ENCODE measurements at regions not wholly inside any gene's neighbourhood (a gene's known extent, or its start where the extent isn't known, plus 50 kb on each side); places are given as distances from the start of the nearest gene placed in this dataset.

GRCh38 chrX:13152518-13153185, 108.2 kb upstream of the FAM9C start:
- TF ChIP-seq, protein P1, sequence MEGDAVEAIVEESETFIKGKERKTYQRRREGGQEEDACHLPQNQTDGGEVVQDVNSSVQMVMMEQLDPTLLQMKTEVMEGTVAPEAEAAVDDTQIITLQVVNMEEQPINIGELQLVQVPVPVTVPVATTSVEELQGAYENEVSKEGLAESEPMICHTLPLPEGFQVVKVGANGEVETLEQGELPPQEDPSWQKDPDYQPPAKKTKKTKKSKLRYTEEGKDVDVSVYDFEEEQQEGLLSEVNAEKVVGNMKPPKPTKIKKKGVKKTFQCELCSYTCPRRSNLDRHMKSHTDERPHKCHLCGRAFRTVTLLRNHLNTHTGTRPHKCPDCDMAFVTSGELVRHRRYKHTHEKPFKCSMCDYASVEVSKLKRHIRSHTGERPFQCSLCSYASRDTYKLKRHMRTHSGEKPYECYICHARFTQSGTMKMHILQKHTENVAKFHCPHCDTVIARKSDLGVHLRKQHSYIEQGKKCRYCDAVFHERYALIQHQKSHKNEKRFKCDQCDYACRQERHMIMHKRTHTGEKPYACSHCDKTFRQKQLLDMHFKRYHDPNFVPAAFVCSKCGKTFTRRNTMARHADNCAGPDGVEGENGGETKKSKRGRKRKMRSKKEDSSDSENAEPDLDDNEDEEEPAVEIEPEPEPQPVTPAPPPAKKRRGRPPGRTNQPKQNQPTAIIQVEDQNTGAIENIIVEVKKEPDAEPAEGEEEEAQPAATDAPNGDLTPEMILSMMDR (IDR thresholded peaks at IDR 0.05 in 2 of 3, conservative IDR thresholded peaks at IDR 0.05 in 1 of 3; ENCODE audit: borderline replicate concordance in 1 of 3, insufficient read depth in 1 of 3, low read depth in 2 of 3, low read length in 2 of 3) = no peak
- TF ChIP-seq POLR2A (IDR thresholded peaks at IDR 0.05; ENCODE audit: borderline replicate concordance, extremely low read depth, insufficient read depth, insufficient read length) = no peak
- no peak for TF ChIP-seq CBX3 (IDR thresholded peaks at IDR 0.05; ENCODE audit: low read depth)
- TF ChIP-seq, protein P2, sequence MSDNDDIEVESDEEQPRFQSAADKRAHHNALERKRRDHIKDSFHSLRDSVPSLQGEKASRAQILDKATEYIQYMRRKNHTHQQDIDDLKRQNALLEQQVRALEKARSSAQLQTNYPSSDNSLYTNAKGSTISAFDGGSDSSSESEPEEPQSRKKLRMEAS (IDR thresholded peaks at IDR 0.05) = no peak
- TF ChIP-seq JUND (IDR thresholded peaks at IDR 0.05) = no peak
- no peak for TF ChIP-seq FOSL1 (IDR thresholded peaks at IDR 0.05; ENCODE audit: low read depth)

Measured in HCT116 (cell line).